ENCODE measurements at regions not wholly inside any gene's neighbourhood (a gene's known extent, or its start where the extent isn't known, plus 50 kb on each side); places are given as distances from the start of the nearest gene placed in this dataset.

GRCh38 chr18:22632191-22632590 is 214.5 kb upstream of the CTAGE1 start (continued):
- TF ChIP-seq NR2C2 (CRISPR knock-in tag; IDR thresholded peaks at IDR 0.05) (no peak), ESRRA (CRISPR knock-in tag; IDR thresholded peaks at IDR 0.05; ENCODE audit: borderline replicate concordance) (no peak), FOXJ3 (CRISPR knock-in tag; IDR thresholded peaks at IDR 0.05; ENCODE audit: borderline replicate concordance) (no peak), FOXP1 (CRISPR knock-in tag; IDR thresholded peaks at IDR 0.05; ENCODE audit: borderline replicate concordance) (no peak)

DNA sequence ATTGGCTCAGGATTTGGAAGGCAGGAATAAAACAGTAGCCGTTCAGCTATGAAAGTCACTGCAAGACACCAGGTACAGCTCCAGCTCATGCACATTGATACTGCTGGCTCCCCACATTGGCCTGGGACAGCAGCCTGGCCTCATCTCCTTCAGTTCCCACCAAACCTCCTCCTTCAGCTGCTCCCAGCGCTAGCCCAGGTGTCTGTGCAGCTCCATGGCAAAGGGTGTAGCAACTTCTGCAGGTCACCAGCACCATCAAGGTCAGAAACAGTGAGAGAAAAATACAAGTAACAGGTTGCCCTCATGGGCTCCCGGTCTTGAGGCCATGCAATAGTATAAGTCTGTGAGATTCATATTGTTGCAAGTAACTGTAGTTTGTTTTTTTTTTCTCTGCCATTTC is 216.7 kb upstream of the CTAGE1 start:
- H3K4me1 Mint-ChIP-seq: 0 out of 2 replicates have a peak, but pooled peaks cover 3% of the 10 kb centered on the region
- H3K27ac Mint-ChIP-seq: no peak overlapping the region
- no peaks in the 10 kb centered on the region for H3K36me3 Mint-ChIP-seq
- TF ChIP-seq, protein P1, sequence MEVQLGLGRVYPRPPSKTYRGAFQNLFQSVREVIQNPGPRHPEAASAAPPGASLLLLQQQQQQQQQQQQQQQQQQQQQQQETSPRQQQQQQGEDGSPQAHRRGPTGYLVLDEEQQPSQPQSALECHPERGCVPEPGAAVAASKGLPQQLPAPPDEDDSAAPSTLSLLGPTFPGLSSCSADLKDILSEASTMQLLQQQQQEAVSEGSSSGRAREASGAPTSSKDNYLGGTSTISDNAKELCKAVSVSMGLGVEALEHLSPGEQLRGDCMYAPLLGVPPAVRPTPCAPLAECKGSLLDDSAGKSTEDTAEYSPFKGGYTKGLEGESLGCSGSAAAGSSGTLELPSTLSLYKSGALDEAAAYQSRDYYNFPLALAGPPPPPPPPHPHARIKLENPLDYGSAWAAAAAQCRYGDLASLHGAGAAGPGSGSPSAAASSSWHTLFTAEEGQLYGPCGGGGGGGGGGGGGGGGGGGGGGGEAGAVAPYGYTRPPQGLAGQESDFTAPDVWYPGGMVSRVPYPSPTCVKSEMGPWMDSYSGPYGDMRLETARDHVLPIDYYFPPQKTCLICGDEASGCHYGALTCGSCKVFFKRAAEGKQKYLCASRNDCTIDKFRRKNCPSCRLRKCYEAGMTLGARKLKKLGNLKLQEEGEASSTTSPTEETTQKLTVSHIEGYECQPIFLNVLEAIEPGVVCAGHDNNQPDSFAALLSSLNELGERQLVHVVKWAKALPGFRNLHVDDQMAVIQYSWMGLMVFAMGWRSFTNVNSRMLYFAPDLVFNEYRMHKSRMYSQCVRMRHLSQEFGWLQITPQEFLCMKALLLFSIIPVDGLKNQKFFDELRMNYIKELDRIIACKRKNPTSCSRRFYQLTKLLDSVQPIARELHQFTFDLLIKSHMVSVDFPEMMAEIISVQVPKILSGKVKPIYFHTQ (CRISPR knock-in tag; IDR thresholded peaks at IDR 0.05): no peak
- peaks cover 3% of the 10 kb centered on the region; the same call in 1 of the 2 replicates for H3K27me3 Mint-ChIP-seq (ENCODE audit: low read depth)
- H3K9me3 Mint-ChIP-seq: peaks cover 8% of the 10 kb centered on the region
- DNase-seq (ENCODE audit: low spot score) (peak; percentile 12), ATAC-seq (peak; percentile 51)
- ChIA-PET CTCF (no interaction called here), POLR2A (no interaction called here)
- peak overlapping the region; percentile 50 for H3K4me3 Mint-ChIP-seq

- Mint-ChIP-seq H3K27me3 (ENCODE audit: low read depth) (peaks cover 3% of the 10 kb centered on the region; the same call in 1 of the 2 replicates), H3K27ac (no peak overlapping the region), H3K4me1 (0 out of 2 replicates have a peak, but pooled peaks cover 3% of the 10 kb centered on the region), H3K4me3 (no peak overlapping the region), H3K9me3 (peaks cover 8% of the 10 kb centered on the region), H3K36me3 (no peaks in the 10 kb centered on the region)
- ChIA-PET POLR2A (no interaction called here), CTCF (no interaction called here)
- TF ChIP-seq RORB (CRISPR knock-in tag; IDR thresholded peaks at IDR 0.05): no peak
- TF ChIP-seq PREB (CRISPR knock-in tag; IDR thresholded peaks at IDR 0.05; ENCODE audit: borderline replicate concordance): no peak
- TF ChIP-seq HMGA2 (CRISPR knock-in tag; IDR thresholded peaks at IDR 0.05): no peak
- no peak for TF ChIP-seq SMAD3 (CRISPR knock-in tag; IDR thresholded peaks at IDR 0.05; ENCODE audit: borderline replicate concordance)
- TF ChIP-seq, protein P2, sequence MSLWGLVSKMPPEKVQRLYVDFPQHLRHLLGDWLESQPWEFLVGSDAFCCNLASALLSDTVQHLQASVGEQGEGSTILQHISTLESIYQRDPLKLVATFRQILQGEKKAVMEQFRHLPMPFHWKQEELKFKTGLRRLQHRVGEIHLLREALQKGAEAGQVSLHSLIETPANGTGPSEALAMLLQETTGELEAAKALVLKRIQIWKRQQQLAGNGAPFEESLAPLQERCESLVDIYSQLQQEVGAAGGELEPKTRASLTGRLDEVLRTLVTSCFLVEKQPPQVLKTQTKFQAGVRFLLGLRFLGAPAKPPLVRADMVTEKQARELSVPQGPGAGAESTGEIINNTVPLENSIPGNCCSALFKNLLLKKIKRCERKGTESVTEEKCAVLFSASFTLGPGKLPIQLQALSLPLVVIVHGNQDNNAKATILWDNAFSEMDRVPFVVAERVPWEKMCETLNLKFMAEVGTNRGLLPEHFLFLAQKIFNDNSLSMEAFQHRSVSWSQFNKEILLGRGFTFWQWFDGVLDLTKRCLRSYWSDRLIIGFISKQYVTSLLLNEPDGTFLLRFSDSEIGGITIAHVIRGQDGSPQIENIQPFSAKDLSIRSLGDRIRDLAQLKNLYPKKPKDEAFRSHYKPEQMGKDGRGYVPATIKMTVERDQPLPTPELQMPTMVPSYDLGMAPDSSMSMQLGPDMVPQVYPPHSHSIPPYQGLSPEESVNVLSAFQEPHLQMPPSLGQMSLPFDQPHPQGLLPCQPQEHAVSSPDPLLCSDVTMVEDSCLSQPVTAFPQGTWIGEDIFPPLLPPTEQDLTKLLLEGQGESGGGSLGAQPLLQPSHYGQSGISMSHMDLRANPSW (CRISPR knock-in tag; conservative IDR thresholded peaks at IDR 0.05; ENCODE audit: low read depth): no peak
- no peak for TF ChIP-seq ATF1 (CRISPR knock-in tag; IDR thresholded peaks at IDR 0.05)
- no peak for TF ChIP-seq FOXJ3 (CRISPR knock-in tag; IDR thresholded peaks at IDR 0.05; ENCODE audit: borderline replicate concordance)
- TF ChIP-seq ETV6 (CRISPR knock-in tag; IDR thresholded peaks at IDR 0.05): no peak
- no peak for TF ChIP-seq NR3C1 (CRISPR knock-in tag; conservative IDR thresholded peaks at IDR 0.05; ENCODE audit: low read depth)
- no peak for TF ChIP-seq CREM (CRISPR knock-in tag; IDR thresholded peaks at IDR 0.05)
- no peak for TF ChIP-seq MAX (CRISPR knock-in tag; IDR thresholded peaks at IDR 0.05)
- no peak for TF ChIP-seq SP1 (CRISPR knock-in tag; conservative IDR thresholded peaks at IDR 0.05)
- TF ChIP-seq ATF6 (CRISPR knock-in tag; IDR thresholded peaks at IDR 0.05): no peak
- no peak for TF ChIP-seq ZNF396 (CRISPR knock-in tag; IDR thresholded peaks at IDR 0.05; ENCODE audit: borderline replicate concordance)
- no peak for TF ChIP-seq GTF2I (CRISPR knock-in tag; conservative IDR thresholded peaks at IDR 0.05)
- no peak for TF ChIP-seq CREB1 (CRISPR knock-in tag; IDR thresholded peaks at IDR 0.05)
- ATAC-seq (no peak), DNase-seq (ENCODE audit: low spot score) (no peak)
These were observed 220.1 kb upstream of the CTAGE1 start for GRCh38 chr18:22637787-22638186.

Measured in WTC11 (cell line).